ENCODE measurements at regions not wholly inside any gene's neighbourhood (a gene's known extent, or its start where the extent isn't known, plus 50 kb on each side); places are given as distances from the start of the nearest gene placed in this dataset.
"Not testable (repeated sequence)": the region's sequence is repeated elsewhere in the genome, so short reads cannot be mapped to it uniquely, and the experiment has no call there.

GRCh38 chr1:67482733-67483482 is 52.7 kb upstream of the SERBP1 start:
- no peak for DNase-seq

- no peak for DNase-seq
Measured at GRCh38 chr1:67484492-67484891, 54.3 kb upstream of the SERBP1 start.

- no peak for DNase-seq
Measured at GRCh38 chr1:67485046-67485811, 55.0 kb upstream of the SERBP1 start.

- DNase-seq, result no peak
Measured at GRCh38 chr1:67489643-67490042, 59.4 kb upstream of the SERBP1 start.

- DNase-seq, result no peak
Measured at GRCh38 chr1:67491280-67491679, 61.1 kb upstream of the SERBP1 start.

- no peak for DNase-seq
Measured at GRCh38 chr1:67493148-67493547, 62.9 kb upstream of the SERBP1 start.

GRCh38 chr1:67495327-67495726 is 65.1 kb upstream of the SERBP1 start:
- DNase-seq, result no peak

GRCh38 chr1:67496329-67496728 is 66.1 kb upstream of the SERBP1 start:
- DNase-seq, result no peak

GRCh38 chr1:67500413-67500959 is 70.3 kb upstream of the SERBP1 start:
- DNase-seq, result peak; percentile 62 to 82 (median 72)

GRCh38 chr1:67503974-67504373 is 73.8 kb upstream of the SERBP1 start:
- DNase-seq, result no peak

GRCh38 chr1:67513392-67514294 is 83.4 kb upstream of the SERBP1 start:
- DNase-seq, result not testable (repeated sequence)

- no peak for DNase-seq
Measured at GRCh38 chr1:67514300-67514699, 84.1 kb upstream of the SERBP1 start.

- DNase-seq, result no peak
Measured at GRCh38 chr1:67514786-67515185, 84.6 kb upstream of the SERBP1 start.

GRCh38 chr1:67515324-67516080 is 85.3 kb upstream of the SERBP1 start:
- DNase-seq, result no peak

GRCh38 chr1:67517046-67517445 is 86.8 kb upstream of the SERBP1 start:
- no peak for DNase-seq

- no peak for DNase-seq
Measured at GRCh38 chr1:67522001-67522441, 91.8 kb upstream of the SERBP1 start.

GRCh38 chr1:67522793-67523192 is 92.6 kb upstream of the SERBP1 start:
- DNase-seq, result no peak

- DNase-seq, result no peak
Measured at GRCh38 chr1:67524143-67525052, 94.2 kb upstream of the SERBP1 start.

- DNase-seq, result no peak
Measured at GRCh38 chr1:67525053-67525760, 95.0 kb upstream of the SERBP1 start.

GRCh38 chr1:67528141-67528540 is 97.9 kb upstream of the SERBP1 start:
- no peak for DNase-seq

All from activated CD4-positive, CD25-positive, alpha-beta regulatory T cell (primary cell).